ENCODE measurements at regions not wholly inside any gene's neighbourhood (a gene's known extent, or its start where the extent isn't known, plus 50 kb on each side); places are given as distances from the start of the nearest gene placed in this dataset.

DNA sequence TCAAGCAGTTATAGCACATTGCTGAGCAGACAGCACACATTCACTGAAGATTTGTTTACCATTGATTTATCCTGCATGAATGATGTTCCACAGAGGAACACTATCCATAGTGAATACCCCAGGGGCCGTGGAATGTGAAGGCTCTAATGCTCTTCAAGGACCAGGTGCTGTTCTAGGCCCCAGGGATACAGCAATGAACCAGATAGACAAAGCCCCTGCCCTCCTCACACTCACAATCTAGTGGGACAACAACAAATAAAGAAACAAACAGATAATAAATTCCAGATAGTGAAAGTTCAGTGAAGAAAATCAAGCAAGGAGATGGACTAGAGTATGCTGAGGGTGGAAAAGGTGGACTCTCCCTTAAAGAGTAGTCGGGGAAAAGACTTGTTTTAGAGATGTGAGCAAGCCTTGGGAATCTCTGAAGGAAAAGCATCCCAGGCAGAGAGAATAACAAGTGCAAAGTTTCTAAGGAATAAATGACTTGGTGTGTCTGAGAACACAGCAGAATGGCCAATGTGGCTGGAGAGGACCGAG, 117.7 kb downstream of the CCDC71L start:
- TF ChIP-seq, protein P1, sequence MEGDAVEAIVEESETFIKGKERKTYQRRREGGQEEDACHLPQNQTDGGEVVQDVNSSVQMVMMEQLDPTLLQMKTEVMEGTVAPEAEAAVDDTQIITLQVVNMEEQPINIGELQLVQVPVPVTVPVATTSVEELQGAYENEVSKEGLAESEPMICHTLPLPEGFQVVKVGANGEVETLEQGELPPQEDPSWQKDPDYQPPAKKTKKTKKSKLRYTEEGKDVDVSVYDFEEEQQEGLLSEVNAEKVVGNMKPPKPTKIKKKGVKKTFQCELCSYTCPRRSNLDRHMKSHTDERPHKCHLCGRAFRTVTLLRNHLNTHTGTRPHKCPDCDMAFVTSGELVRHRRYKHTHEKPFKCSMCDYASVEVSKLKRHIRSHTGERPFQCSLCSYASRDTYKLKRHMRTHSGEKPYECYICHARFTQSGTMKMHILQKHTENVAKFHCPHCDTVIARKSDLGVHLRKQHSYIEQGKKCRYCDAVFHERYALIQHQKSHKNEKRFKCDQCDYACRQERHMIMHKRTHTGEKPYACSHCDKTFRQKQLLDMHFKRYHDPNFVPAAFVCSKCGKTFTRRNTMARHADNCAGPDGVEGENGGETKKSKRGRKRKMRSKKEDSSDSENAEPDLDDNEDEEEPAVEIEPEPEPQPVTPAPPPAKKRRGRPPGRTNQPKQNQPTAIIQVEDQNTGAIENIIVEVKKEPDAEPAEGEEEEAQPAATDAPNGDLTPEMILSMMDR (IDR thresholded peaks at IDR 0.05): no peak
- TF ChIP-seq POLR2A (IDR thresholded peaks at IDR 0.05): no peak
